Vagina (tissue), 2 donors: ENCODE measurements at regions not wholly inside any gene's neighbourhood (a gene's known extent, or its start where the extent isn't known, plus 50 kb on each side); places are given as distances from the start of the nearest gene placed in this dataset.

Source experiments
- CTCF ChIP-seq, 3 experiments: fragments of 450-650 bp in 2 of 3; fragments of 200-600 bp in 1 of 3; sonication (generic) in 1 of 3; IDR thresholded peaks; one replicate each; pipeline ENCODE4 v1.5.1; 2017 to 2019; ENCODE audit warnings: antibody characterized with exemption in 3 of 3, mild to moderate bottlenecking in 2 of 3, moderate library complexity in 2 of 3
- POLR2AphosphoS5 ChIP-seq, 2 donors: sonication (generic); formaldehyde crosslinking; IDR thresholded peaks; one replicate each; pipeline ENCODE4 v1.9.0; 2017; ENCODE audit warnings: antibody characterized with exemption in 2 of 2, mild to moderate bottlenecking in 2 of 2, low read depth in 1 of 2; ENCODE audit not compliant: insufficient read depth in 1 of 2

GRCh38 chr10:43866712-43867111 is 218.0 kb upstream of the ZNF32 start:
- no peak for TF ChIP-seq CTCF (IDR thresholded peaks at IDR 0.05)
- no peak for TF ChIP-seq POLR2AphosphoS5 (IDR thresholded peaks at IDR 0.05; ENCODE audit: insufficient read depth in 1 of 2, low read depth in 1 of 2)
